Posterior vena cava (tissue), 2 donors: ENCODE measurements at regions not wholly inside any gene's neighbourhood (a gene's known extent, or its start where the extent isn't known, plus 50 kb on each side); places are given as distances from the start of the nearest gene placed in this dataset.
"Not testable (repeated sequence)": the region's sequence is repeated elsewhere in the genome, so short reads cannot be mapped to it uniquely, and the experiment has no call there.

ENCODE experiments used
- DNase-seq: peaks from one replicate; pipeline ENCODE4 v3.0.0-alpha.2; 2020; ENCODE audit warnings: low spot score
- intact Hi-C, 2 donors: fragments of 100-400 bp; cut with DNase I; formaldehyde crosslinking; loops; one replicate each; pipeline versions ENCODE4 v1.14.1 to v1.14.2; 2022 to 2023
- donor health status: DM: yes; HTN: yes; CAD: no.
- donor health status: DM: yes; HTN: yes; CAD: no.

GRCh38 chr21:35450830-35451229, 401.7 kb upstream of the RUNX1 start:
- intact Hi-C loops, result loop anchor here in 1 of 2 donors (10.0 kb wide), 1 partner anchor 574 kb away; no protein-coding TSS in a partner anchor
- no peak for DNase-seq

- DNase-seq, result no peak
- intact Hi-C loops, result loop anchor here in 1 of 2 donors (10.0 kb wide), 1 partner anchor 575 kb away; no protein-coding TSS in a partner anchor
Measured at GRCh38 chr21:35449846-35450245, 400.7 kb upstream of the RUNX1 start.

GRCh38 chr21:35448876-35449599, 399.9 kb upstream of the RUNX1 start:
- DNase-seq, result no peak
- intact Hi-C loops, result no loop called here

DNA sequence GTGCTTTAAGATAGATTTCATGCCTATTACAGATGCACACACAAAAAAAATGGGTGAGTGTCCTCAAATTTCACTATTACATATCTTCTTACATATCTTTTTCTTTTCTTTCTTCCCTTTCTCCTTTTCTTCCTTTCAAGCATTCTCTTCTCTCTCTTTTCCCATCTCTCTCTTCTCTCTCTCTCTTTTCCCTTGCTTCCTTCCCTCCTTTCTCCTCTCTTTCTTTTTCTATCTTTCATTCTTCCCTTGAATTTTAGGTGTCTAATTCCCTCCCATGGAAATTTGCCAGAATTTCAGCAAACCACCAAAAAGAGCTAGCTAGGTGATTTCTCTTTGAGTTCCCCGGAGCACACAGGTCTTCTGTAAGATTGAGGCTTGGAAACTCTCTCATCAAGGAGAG, 395.3 kb upstream of the RUNX1 start:
- no peak for DNase-seq
- intact Hi-C loops, result no loop called here

DNA sequence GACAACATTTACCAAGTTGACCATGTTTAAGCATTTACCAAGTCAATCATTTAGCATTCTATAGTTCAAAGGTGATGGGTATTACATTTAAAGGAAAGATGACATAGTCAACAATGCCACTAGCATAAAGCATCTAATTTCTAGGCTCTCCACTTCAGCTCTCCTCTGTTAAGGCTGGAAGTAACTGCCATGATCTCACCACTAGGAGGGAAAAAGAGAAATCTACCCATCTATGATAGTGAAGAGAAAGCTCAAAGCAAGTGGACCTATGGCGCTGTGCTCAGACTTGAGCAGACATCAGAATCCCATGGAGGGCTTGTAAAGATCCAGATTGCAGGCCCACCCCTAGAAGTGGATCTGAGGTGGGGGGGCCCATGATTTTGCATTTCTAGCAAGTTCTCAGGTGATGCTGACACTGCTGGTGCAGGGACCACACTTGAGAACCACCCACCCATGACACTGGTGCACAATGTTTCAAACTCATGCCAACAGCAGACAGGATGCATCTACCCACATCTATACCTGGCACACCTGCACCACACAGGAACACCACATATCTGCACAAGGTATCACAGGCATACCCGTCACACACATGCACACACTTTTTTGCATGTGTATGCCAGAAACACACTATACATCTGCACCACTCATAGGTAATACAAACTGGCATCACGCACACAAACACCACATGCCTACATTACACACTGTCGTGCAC, 392.9 kb upstream of the RUNX1 start:
- DNase-seq, result no peak
- intact Hi-C loops, result no loop called here

GRCh38 chr21:35438643-35439404, 389.7 kb upstream of the RUNX1 start:
- intact Hi-C loops, result no loop called here

DNA sequence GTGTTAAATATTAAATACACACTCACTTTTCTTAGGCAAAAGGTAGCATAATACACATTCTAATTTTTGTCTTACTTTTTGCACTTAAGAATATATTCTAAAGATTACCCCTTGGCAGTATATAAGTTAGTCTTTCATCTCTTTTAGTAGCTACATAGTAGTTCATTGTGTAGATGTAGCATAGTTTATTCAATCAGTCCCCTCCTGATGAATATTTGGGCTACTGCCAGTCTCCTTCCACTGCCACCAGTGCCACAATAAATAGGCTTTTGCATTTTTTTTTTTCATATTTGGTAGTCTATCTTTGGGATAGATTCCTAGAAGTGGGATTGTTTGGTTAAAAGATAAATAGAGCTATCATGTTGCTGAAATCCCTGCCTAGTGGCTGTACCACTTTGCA, 388.8 kb upstream of the RUNX1 start:
- intact Hi-C loops, result no loop called here
- no peak for DNase-seq

More at GRCh38 chr21:35438643-35439404, 389.7 kb upstream of the RUNX1 start:
- DNase-seq, result no peak

DNA sequence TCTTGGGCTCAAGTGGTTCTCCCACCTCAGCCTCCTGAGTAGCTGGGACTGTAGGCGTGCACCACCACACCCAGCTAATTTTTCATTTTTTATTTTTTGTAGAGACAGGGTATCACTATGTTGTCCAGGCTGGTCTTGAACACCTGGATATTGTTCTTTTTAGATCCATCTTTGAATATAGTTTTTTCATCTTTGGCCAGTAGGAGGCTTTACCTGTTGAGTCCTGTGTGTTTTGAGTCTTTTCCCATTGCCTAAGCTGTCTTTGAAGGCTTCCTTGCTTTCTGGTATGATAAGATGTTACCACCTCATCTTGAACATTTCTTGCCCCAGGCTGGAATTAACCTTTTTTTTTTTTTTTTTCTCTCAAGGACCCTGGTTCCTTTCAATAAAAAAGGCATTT, 387.8 kb upstream of the RUNX1 start:
- intact Hi-C loops, result no loop called here

DNA sequence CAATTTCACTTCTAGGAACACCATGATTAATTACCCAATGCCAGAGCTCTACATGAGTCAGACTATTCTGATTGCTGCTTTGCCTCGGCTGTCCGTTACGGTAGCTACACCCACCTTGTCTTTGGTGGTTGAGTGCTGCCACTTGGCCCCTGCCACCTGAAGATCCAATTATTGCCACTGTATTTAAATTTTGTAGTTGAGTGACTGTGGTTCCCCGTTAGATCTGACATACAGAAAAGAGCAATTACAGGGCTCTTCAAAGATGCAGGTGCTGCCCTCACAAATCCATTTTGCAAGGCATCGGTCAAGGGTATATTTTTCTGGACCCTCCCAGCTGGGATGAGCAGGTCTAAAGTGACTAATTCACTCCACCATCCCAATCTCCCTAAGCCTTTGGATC, 383.5 kb upstream of the RUNX1 start:
- DNase-seq, intact Hi-C loops: not testable (repeated sequence)

More for the DNA sequence above, 387.8 kb upstream of the RUNX1 start:
- no peak for DNase-seq

DNA sequence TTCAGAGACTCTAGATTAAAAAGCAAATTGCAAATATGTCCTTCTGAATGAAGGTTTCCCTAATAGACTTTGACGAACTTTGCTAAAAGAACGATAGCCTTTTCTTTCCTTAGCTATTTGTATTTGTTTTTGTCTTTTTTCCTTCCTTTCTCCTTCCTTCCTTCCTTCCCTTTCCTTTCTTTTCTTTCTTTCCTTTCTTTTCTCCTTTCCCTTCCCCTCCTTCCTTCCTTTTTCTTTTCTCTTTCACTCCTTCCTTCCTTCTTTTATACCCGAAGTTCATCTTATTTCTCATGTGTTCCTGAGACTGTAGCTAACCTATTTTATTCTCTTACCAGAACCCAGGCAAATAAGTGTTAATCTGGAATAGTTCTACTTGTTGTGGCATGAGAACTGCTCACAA, 381.2 kb upstream of the RUNX1 start:
- no peak for DNase-seq
- intact Hi-C loops, result no loop called here

DNA sequence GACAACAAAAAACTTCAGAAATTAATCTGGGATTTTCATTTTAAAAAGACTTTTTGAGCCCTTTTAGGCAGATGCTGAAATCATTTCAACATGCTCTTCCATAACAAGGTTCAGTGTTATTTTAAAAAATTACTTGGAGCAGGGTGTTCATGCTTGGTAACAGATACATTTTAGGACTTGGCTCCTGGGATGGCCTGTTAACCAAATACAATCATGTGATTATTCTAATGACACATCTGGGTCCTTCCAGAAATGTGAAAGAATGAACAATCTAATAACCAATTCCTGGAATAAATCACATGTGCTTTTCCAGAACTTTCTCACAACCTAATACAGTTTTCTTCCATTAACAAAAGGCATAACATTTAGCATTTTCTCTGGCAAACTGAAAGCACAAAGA, 379.8 kb upstream of the RUNX1 start:
- intact Hi-C loops, result no loop called here
- DNase-seq, result no peak

- intact Hi-C loops, result no loop called here
- DNase-seq, result peak; percentile 90
Measured at GRCh38 chr21:35428489-35428888, 379.4 kb upstream of the RUNX1 start.

- intact Hi-C loops, result no loop called here
Measured at GRCh38 chr21:35428001-35428320, 378.9 kb upstream of the RUNX1 start.

GRCh38 chr21:35427320-35428000, 378.4 kb upstream of the RUNX1 start:
- intact Hi-C loops, result no loop called here
- peak; percentile 83 for DNase-seq

More at GRCh38 chr21:35428001-35428320, 378.9 kb upstream of the RUNX1 start:
- DNase-seq, result no peak

- intact Hi-C loops, result no loop called here
- DNase-seq, result no peak
Measured at GRCh38 chr21:35426897-35427296, 377.8 kb upstream of the RUNX1 start.

- DNase-seq, result no peak
Measured at GRCh38 chr21:35426469-35426868, 377.4 kb upstream of the RUNX1 start.

GRCh38 chr21:35424122-35424521, 375.0 kb upstream of the RUNX1 start:
- DNase-seq, result no peak
- intact Hi-C loops, result no loop called here

More at GRCh38 chr21:35426469-35426868, 377.4 kb upstream of the RUNX1 start:
- intact Hi-C loops, result no loop called here

GRCh38 chr21:35423709-35424108, 374.6 kb upstream of the RUNX1 start:
- intact Hi-C loops, result no loop called here
- no peak for DNase-seq

DNA sequence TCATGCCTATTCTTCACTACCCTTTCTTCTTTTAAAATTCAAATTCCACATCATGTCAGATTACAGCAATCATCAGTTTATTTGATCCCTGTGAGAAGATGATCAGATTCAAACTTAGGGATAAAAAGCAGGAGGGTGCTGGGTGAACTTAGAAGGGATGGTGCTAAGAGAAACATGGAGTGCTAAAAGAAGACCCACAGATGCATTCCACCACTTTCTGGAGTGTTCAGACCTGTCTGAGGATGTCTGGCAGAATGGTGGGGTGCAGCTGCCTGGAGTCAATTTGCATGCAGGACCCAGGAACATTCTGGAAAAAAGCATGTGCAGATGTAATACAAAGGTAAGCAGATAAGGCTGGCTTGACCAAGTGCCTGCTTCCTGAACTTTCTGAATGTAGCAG, 372.9 kb upstream of the RUNX1 start:
- intact Hi-C loops, result no loop called here
- DNase-seq, result no peak

- intact Hi-C loops, result no loop called here
- no peak for DNase-seq
Measured at GRCh38 chr21:35421221-35421620, 372.1 kb upstream of the RUNX1 start.
